IMR-90 (cell line): ENCODE measurements at regions not wholly inside any gene's neighbourhood (a gene's known extent, or its start where the extent isn't known, plus 50 kb on each side); places are given as distances from the start of the nearest gene placed in this dataset.

Experiments
- ATAC-seq: fragments of 200-7000 bp; cut with Tn5 transposase; 2 replicates; pipeline ENCODE4 v1.9.1; 2020; ENCODE audit warnings: low read depth, mild to moderate bottlenecking, moderate library complexity
- BruUV-seq: library from RNA; stranded (reverse); fragments of 400-500 nt; replicated peaks from 2 replicates; lab custom pipeline; 2021; lab: Mats Ljungman, UMichigan
- CTCF ChIA-PET: fragments of 300-600 bp; formaldehyde crosslinking; extraction: SDS; loops from one replicate; lab custom pipeline; 2021; ENCODE audit warnings: antibody characterized with exemption; lab: Yijun Ruan, JAX
- POLR2A ChIA-PET: fragments of 300-600 bp; sonication (Branson Sonifier 250); formaldehyde crosslinking; loops from one replicate; lab custom pipeline; 2022; ENCODE audit warnings: antibody characterized with exemption; ENCODE audit not compliant: unreplicated experiment; lab: Charles Lee
- DNase-seq: peaks from one replicate; pipeline ENCODE4 v3.0.0; 2013
- H2AFZ ChIP-seq: replicated peaks from 2 replicates; pipeline ENCODE3; 2013; ENCODE audit warnings: low read length, mild to moderate bottlenecking; ENCODE audit not compliant: poor library complexity
- H2AK5ac ChIP-seq: 2 replicates; pipeline ENCODE4 v1.6.1; 2013; ENCODE audit warnings: low read depth, low read length, inconsistent platforms
- H2AK9ac ChIP-seq: replicated peaks from 2 replicates; pipeline ENCODE3; 2013; ENCODE audit warnings: mild to moderate bottlenecking, low read depth, low read length, moderate library complexity; ENCODE audit not compliant: poor library complexity
- H2BK120ac ChIP-seq: 2 replicates; pipeline ENCODE4 v1.6.1; 2013; ENCODE audit warnings: low read depth, low read length, inconsistent platforms
- H2BK15ac ChIP-seq: 3 replicates; pipeline ENCODE4 v1.6.1; 2013; ENCODE audit warnings: low read depth, low read length, inconsistent platforms
- H2BK20ac ChIP-seq: 2 replicates; pipeline ENCODE4 v1.6.1; 2013; ENCODE audit warnings: low read depth, mild to moderate bottlenecking, inconsistent platforms, low read length, moderate library complexity
- H2BK5ac ChIP-seq: 2 replicates; pipeline ENCODE4 v1.6.1; 2013; ENCODE audit warnings: mild to moderate bottlenecking, low read depth, low read length, inconsistent platforms; ENCODE audit not compliant: poor library complexity, severe bottlenecking
- H3K14ac ChIP-seq: replicated peaks from 2 replicates; pipeline ENCODE4 v1.6.1; 2013; ENCODE audit warnings: low read depth, low read length, inconsistent platforms
- H3K18ac ChIP-seq: 2 replicates; pipeline ENCODE4 v1.6.1; 2013; ENCODE audit warnings: low read depth, low read length, control low read depth
- H3K23ac ChIP-seq: 2 replicates; pipeline ENCODE4 v1.6.1; 2013; ENCODE audit warnings: low read depth, low read length, inconsistent platforms
- H3K27ac ChIP-seq: 2 replicates; pipeline ENCODE4 v1.5.1; 2013; ENCODE audit warnings: mild to moderate bottlenecking, control low read depth, low read length; ENCODE audit not compliant: insufficient read depth
- H3K27me3 ChIP-seq: 2 replicates; pipeline ENCODE4 v1.6.1; 2013; ENCODE audit warnings: low read length; ENCODE audit not compliant: control insufficient read depth, insufficient read depth
- H3K36me3 ChIP-seq: 2 replicates; pipeline ENCODE4 v1.6.1; 2013; ENCODE audit warnings: low read length, mixed read lengths; ENCODE audit not compliant: control insufficient read depth, insufficient read depth
- H3K4ac ChIP-seq: 2 replicates; pipeline ENCODE4 v1.6.1; 2013; ENCODE audit warnings: low read depth, low read length, inconsistent platforms
- H3K4me1 ChIP-seq: 2 replicates; pipeline ENCODE4 v1.6.1; 2013; ENCODE audit warnings: low read length, mixed read lengths; ENCODE audit not compliant: control insufficient read depth, insufficient read depth
- H3K4me2 ChIP-seq: 2 replicates; pipeline ENCODE4 v1.6.1; 2013; ENCODE audit warnings: low read depth, mild to moderate bottlenecking, control low read depth, low read length, moderate library complexity
- H3K4me3 ChIP-seq: 2 replicates; pipeline ENCODE4 v1.5.1; 2013; ENCODE audit warnings: low read depth, mild to moderate bottlenecking, control low read depth, low read length, moderate library complexity; ENCODE audit not compliant: insufficient read depth
- H3K56ac ChIP-seq: 2 replicates; pipeline ENCODE4 v1.6.1; 2013; ENCODE audit warnings: low read length, inconsistent platforms; ENCODE audit not compliant: insufficient read depth; ENCODE audit errors: extremely low read depth
- H3K79me1 ChIP-seq, 2 experiments: 2 replicates each; pipeline ENCODE4 v1.6.1; 2013; ENCODE audit warnings: low read length in 2 of 2, inconsistent platforms in 1 of 2, low read depth in 1 of 2
- H3K9ac ChIP-seq: 2 replicates; pipeline ENCODE4 v1.6.1; 2013; ENCODE audit warnings: low read depth, low read length, control low read depth
- H3K9me1 ChIP-seq: 2 replicates; pipeline ENCODE4 v1.6.1; 2013; ENCODE audit warnings: low read length, inconsistent platforms; ENCODE audit not compliant: insufficient read depth
- H3K9me3 ChIP-seq: 2 replicates; pipeline ENCODE4 v1.6.1; 2013; ENCODE audit warnings: low read length; ENCODE audit not compliant: control insufficient read depth, insufficient read depth
- H4K20me1 ChIP-seq: 2 replicates; pipeline ENCODE4 v1.6.1; 2013; ENCODE audit warnings: low read length, inconsistent platforms; ENCODE audit not compliant: insufficient read depth
- H4K5ac ChIP-seq: 2 replicates; pipeline ENCODE4 v1.6.1; 2013; ENCODE audit warnings: mild to moderate bottlenecking, low read depth, low read length, control low read depth
- H4K8ac ChIP-seq, 2 experiments: 2 replicates each; pipeline ENCODE4 v1.6.1; 2013; ENCODE audit warnings: low read depth in 2 of 2, low read length in 2 of 2, control low read depth in 1 of 2, inconsistent platforms in 1 of 2
- H4K91ac ChIP-seq: 2 replicates; pipeline ENCODE4 v1.6.1; 2013; ENCODE audit warnings: low read depth, low read length, inconsistent platforms; ENCODE audit not compliant: insufficient read depth
- MAZ ChIP-seq: IDR thresholded peaks from 2 replicates; pipeline ENCODE4 v1.6.1; 2012; ENCODE audit warnings: low read depth, mild to moderate bottlenecking, low read length, improper control_type of control experiment, moderate library complexity, borderline replicate concordance
- SMC3 ChIP-seq: fragments of 150-350 bp; IDR thresholded peaks from 2 replicates; pipeline ENCODE4 v1.6.1; 2016; ENCODE audit warnings: low read depth, mild to moderate bottlenecking, antibody characterized with exemption, low read length, moderate library complexity
- WGBS, 2 experiments: methylation state at CpG; one replicate each; pipeline versions ENCODE4 v1.1.5 to v1.1.7; 2013; ENCODE audit warnings: missing lambda C conversion rate in 2 of 2; ENCODE audit not compliant: insufficient read length in 1 of 2; ENCODE audit errors: extremely low coverage in 2 of 2; 5-methylcytosine and 5-hydroxymethylcytosine counted together
- dilution Hi-C: fragments of 300-500 bp; cut with HindIII; formaldehyde crosslinking; loops from one replicate; pipeline ENCODE4 v1.14.3; 2018; ENCODE audit warnings: low sequenced_read_pairs; ENCODE audit not compliant: unreplicated experiment
- in situ Hi-C: fragments of 300-500 bp; cut with MboI; formaldehyde crosslinking; loops from 3 replicates; pipeline ENCODE4 v1.14.3; 2019; ENCODE audit warnings: low sequenced_read_pairs, inconsistent platforms, mixed read lengths
- intact Hi-C: fragments of 100-400 bp; cut with micrococcal nuclease; formaldehyde crosslinking; loops from 2 replicates; pipeline ENCODE4 v1.10.0; 2022

- Histone ChIP-seq H3K4me3 (no peak overlapping the region), H2BK5ac (no peak overlapping the region), H3K14ac (no peak overlapping the region), H3K4ac (no peak overlapping the region), H3K9me3 (no peaks in the 10 kb centered on the region), H3K9me1 (peaks cover 17% of the 10 kb centered on the region), H3K18ac (no peak overlapping the region), H4K8ac (no peak overlapping the region), H2BK120ac (no peak overlapping the region), H3K23ac (peak overlapping the region; percentile 34; the same call in 1 of the 2 replicates), H4K5ac (no peak overlapping the region), H2AFZ (peak overlapping the region; percentile 40), H3K79me1 (no peaks in the 10 kb centered on the region), H3K4me1 (peaks cover 15% of the 10 kb centered on the region), H2BK20ac (no peak overlapping the region), H3K36me3 (no peaks in the 10 kb centered on the region), H4K20me1 (no peaks in the 10 kb centered on the region), H2AK9ac (no peak overlapping the region), H2BK15ac (no peak overlapping the region; the same call in 2 of the 3 replicates), H3K27ac (no peak overlapping the region), H3K56ac (no peak overlapping the region), H3K9ac (no peak overlapping the region), H2AK5ac (peak overlapping the region; percentile 37; the same call in 1 of the 2 replicates), H3K27me3 (no peaks in the 10 kb centered on the region; the same call in 1 of the 2 replicates), H3K4me2 (no peak overlapping the region), H4K91ac (no peak overlapping the region)
- intact Hi-C loops: no loop called here
- POLR2A ChIA-PET: no interaction called here
- dilution Hi-C loops: no loop called here
- TF ChIP-seq MAZ (0 out of 2 replicates have a peak, but pooled peaks have one; percentile 7), SMC3 (no peak)
- no TSS peak for BruUV-seq
- no peak for ATAC-seq
- no CpG with 5 or more reads among the region's 6 CpGs for WGBS, 2 experiments
- CTCF ChIA-PET: no interaction called here
- DNase-seq: peak; percentile 39
- in situ Hi-C loops: no loop called here
Measured at GRCh38 chr6:4346659-4347333, 211.4 kb upstream of the ECI2 start.
